ENCODE measurements at regions not wholly inside any gene's neighbourhood (a gene's known extent, or its start where the extent isn't known, plus 50 kb on each side); places are given as distances from the start of the nearest gene placed in this dataset.

- Histone ChIP-seq H3K4me1 (no peaks in the 10 kb centered on the region), H3K36me3 (no peaks in the 10 kb centered on the region), H3K27ac (no peak overlapping the region), H3K4me3 (no peak overlapping the region), H3K27me3 (replicated peaks in 1 of 7) (no peaks in the 10 kb centered on the region), H3K9me3 (peaks cover 0 to 3% (median 0%) of the 10 kb centered on the region in 8 donors)
- TF ChIP-seq POLR2AphosphoS5 (IDR thresholded peaks at IDR 0.05) (no peak), POLR2A (IDR thresholded peaks at IDR 0.05) (no peak), CTCF (IDR thresholded peaks at IDR 0.05 in 8 of 11, conservative IDR thresholded peaks at IDR 0.05 in 3 of 11) (no peak)
- WGBS, 5 donors: 77 to 90% (median 83%) methylated on average over 3 of the region's 3 CpGs
- no peak for DNase-seq
- intact Hi-C loops (cut with DNase I; ENCODE audit: low total_unique reads): no loop called here
Measured at GRCh38 chr1:105027838-105028471, 1278.3 kb downstream of the AMY1C start.

- WGBS, 5 donors: 77 to 95% (median 91%) methylated on average over 1 to 3 of the region's 3 CpGs
- Histone ChIP-seq H3K36me3 (no peaks in the 10 kb centered on the region), H3K4me1 (no peaks in the 10 kb centered on the region), H3K9me3 (peaks cover 0 to 21% (median 10%) of the 10 kb centered on the region in 8 donors), H3K27me3 (replicated peaks in 1 of 7) (no peaks in the 10 kb centered on the region), H3K27ac (no peak overlapping the region), H3K4me3 (no peak overlapping the region)
- no peak for TF ChIP-seq CTCF (IDR thresholded peaks at IDR 0.05 in 8 of 11, conservative IDR thresholded peaks at IDR 0.05 in 3 of 11)
- no peak for TF ChIP-seq POLR2A (IDR thresholded peaks at IDR 0.05)
- no peak for TF ChIP-seq POLR2AphosphoS5 (IDR thresholded peaks at IDR 0.05)
- intact Hi-C loops (cut with DNase I; ENCODE audit: low total_unique reads): no loop called here
- DNase-seq: no peak
Measured at GRCh38 chr1:105072446-105072845, 1322.7 kb downstream of the AMY1C start.

GRCh38 chr1:105072850-105073249, 1323.2 kb downstream of the AMY1C start:
- peaks cover 0 to 17% (median 6%) of the 10 kb centered on the region in 8 donors for H3K9me3 ChIP-seq
- no peaks in the 10 kb centered on the region for H3K36me3 ChIP-seq
- intact Hi-C loops (cut with DNase I; ENCODE audit: low total_unique reads): no loop called here
- TF ChIP-seq CTCF (IDR thresholded peaks at IDR 0.05 in 8 of 11, conservative IDR thresholded peaks at IDR 0.05 in 3 of 11): no peak
- no peak for TF ChIP-seq POLR2AphosphoS5 (IDR thresholded peaks at IDR 0.05)
- no peak for TF ChIP-seq POLR2A (IDR thresholded peaks at IDR 0.05)
- no peak for DNase-seq
- no peak overlapping the region for H3K4me3 ChIP-seq
- no peaks in the 10 kb centered on the region for H3K27me3 ChIP-seq (replicated peaks in 1 of 7)
- no peak overlapping the region for H3K27ac ChIP-seq
- H3K4me1 ChIP-seq: no peaks in the 10 kb centered on the region
- WGBS, 5 donors: 75 to 83% (median 82%) methylated on average over 2 to 3 of the region's 3 CpGs

GRCh38 chr1:105073660-105074059, 1324.0 kb downstream of the AMY1C start:
- Histone ChIP-seq H3K9me3 (peaks cover 0 to 16% (median 5%) of the 10 kb centered on the region in 8 donors), H3K27ac (no peak overlapping the region), H3K27me3 (replicated peaks in 1 of 7) (no peaks in the 10 kb centered on the region), H3K4me1 (no peaks in the 10 kb centered on the region), H3K36me3 (no peaks in the 10 kb centered on the region), H3K4me3 (no peak overlapping the region)
- TF ChIP-seq POLR2AphosphoS5 (IDR thresholded peaks at IDR 0.05) (no peak), POLR2A (IDR thresholded peaks at IDR 0.05) (no peak), CTCF (IDR thresholded peaks at IDR 0.05 in 8 of 11, conservative IDR thresholded peaks at IDR 0.05 in 3 of 11) (no peak)
- DNase-seq: no peak
- intact Hi-C loops (cut with DNase I; ENCODE audit: low total_unique reads): no loop called here
